Pulmonary artery endothelial cell (primary cell): ENCODE measurements at regions not wholly inside any gene's neighbourhood (a gene's known extent, or its start where the extent isn't known, plus 50 kb on each side); places are given as distances from the start of the nearest gene placed in this dataset.

ENCODE experiments used
- DNase-seq: peaks from one replicate; pipeline ENCODE4 v3.0.0-alpha.2; 2011; ENCODE audit warnings: low read depth, low spot score

- DNase-seq, result no peak
These were observed 140.0 kb upstream of the SOX5 start for GRCh38 chr12:24089510-24089890.

DNA sequence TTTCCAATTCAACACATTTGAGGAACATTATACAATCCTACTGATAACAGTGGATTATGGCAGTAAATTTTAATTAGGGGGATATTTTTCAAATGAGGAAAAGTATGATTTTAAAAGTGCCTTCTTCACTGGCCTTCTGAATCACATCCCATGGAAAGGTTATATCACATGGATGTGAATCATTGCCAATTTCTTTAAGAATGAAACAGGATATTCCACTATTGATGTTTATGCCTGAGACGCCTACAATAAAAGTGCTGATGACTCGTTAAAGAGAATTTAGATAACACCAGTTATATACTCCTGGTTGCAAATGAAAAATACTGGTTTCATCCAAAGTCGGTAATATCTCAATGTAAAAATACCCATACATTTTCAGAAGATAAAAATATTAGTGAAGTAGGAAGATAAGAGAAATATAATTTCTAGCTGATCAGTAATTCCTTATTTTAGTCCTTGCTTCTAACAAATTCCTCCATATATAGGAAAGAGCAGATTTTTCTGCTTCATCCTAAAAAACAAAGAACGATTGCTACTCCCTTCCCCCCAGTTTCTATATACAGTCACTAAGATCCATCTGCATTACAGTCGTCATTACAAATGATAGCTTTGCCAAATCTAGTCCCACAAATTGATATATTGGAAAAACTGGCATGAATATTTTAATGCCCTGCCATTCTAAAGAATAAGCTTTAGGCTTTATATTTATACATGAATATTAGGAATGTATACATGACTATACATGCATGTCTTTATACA lies 139.5 kb upstream of the SOX5 start:
- DNase-seq, result no peak

DNA sequence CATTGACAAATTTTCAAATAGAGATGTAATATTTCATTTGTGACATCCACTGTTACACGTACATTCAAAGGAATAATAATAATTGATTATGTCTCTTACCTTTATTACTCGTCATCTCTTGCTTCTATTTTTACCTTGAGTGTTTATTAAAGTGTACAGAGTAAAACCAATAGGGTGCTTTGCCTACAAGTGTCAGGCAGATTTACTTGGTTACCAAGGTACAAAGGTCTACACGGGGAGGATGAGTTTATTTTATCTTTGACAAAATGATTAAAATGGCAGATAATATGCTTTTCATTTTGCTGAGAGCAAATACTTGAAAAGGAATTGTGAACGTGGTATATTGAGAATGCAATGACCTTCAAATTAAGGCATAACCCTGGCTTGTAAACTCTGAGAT lies 137.8 kb upstream of the SOX5 start:
- no peak for DNase-seq

GRCh38 chr12:24084800-24085199 lies 135.3 kb upstream of the SOX5 start:
- DNase-seq, result no peak

DNA sequence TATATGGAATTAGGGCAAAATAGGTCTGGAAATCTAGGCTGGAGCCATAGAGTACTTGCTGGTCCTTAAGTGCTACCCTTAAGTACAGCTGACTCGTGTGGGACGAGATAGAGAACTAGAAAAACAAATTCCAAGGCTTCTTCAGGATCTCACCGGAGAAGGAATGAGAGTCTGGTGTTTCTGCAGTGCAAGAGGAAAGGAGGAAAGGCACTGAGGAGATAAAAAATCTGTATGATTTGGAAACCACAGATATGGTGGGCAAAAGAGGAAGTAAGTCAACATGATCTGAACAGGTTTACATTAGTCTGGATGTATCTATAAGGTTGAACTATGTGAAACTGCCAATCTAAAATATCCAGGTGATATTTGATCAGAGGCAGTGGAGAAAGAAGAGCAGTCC lies 134.4 kb upstream of the SOX5 start:
- DNase-seq, result no peak

GRCh38 chr12:24081606-24082005 lies 132.1 kb upstream of the SOX5 start:
- DNase-seq, result no peak

GRCh38 chr12:24081092-24081529 lies 131.6 kb upstream of the SOX5 start:
- DNase-seq, result no peak

DNA sequence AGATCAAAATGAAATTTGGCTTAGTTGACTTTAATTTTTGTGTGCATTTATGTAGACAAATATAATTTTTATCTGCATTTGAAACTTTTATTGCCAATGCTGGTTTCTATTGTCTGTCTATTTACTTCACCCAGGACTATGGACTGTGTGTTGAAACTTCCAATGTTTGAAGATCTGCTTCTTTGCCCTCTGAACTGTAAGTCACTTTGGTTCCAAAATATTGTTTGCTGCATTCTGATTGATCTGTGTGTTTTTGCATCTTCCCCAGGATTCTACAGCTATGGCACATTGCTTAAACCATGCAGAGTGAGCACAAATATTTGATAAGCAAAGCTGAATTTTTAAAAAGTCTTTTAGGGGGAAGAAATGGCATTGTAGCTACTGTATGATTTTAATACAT lies 131.0 kb upstream of the SOX5 start:
- no peak for DNase-seq

DNA sequence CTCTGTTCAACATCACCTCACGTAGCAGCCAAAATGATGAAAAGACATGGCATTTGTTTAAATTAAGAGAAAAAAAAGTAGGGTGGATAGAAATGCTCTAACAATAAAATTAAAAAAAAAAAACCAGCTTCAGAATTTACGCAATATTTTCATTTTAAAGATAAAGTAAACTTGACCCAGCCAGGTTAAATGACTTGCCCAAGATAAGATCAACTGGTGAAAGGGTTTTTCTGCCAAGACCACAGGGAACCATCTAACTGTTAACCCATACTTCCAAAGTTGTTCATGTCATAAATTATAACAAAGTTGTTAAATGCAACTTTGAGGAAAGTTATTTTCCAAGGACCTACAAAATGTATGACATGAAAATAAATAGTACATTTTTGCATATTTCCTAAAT lies 129.6 kb upstream of the SOX5 start:
- no peak for DNase-seq

DNA sequence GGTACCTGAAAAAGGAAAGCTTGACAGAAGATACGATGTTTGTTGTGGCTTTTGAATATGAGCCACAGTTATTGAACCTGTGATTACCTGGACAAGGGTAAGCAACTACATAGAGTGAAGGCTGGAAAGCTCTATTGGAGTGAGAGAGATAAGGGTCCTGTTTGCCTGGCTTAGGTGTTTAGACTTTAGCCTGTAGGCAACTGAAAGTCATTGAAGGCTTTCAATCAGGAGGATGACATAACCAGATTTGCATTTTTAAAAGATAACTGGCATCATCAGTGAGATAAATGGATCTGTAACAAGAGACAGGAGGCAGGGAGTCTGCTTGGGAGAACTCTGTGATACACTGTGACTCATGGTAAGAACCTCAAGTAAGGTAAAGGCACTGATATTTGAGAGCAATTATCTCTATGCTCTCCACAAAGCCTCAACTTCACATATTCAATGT lies 128.9 kb upstream of the SOX5 start:
- DNase-seq, result no peak

DNA sequence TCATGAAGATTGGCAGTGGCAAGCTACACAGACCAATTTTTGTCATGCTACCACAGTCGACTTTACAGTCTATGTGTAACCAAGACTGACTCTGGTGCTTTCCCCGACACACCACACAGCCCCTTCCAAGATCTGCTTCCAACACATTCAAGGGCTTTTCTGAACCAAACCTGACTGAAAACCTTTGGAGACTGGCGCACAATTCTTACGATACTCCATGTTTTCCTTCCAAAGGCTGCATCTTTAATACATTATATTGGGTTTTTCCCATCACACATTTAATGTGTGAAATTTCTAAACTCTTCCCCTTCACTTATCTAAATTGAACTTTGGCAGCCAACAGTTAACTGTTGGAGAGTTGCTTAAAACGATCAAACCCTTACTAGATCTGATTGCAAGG lies 127.7 kb upstream of the SOX5 start:
- DNase-seq, result no peak

GRCh38 chr12:24075650-24076049 lies 126.2 kb upstream of the SOX5 start:
- no peak for DNase-seq

GRCh38 chr12:24073170-24073810 lies 123.8 kb upstream of the SOX5 start:
- no peak for DNase-seq

GRCh38 chr12:24072302-24072701 lies 122.8 kb upstream of the SOX5 start:
- DNase-seq, result no peak

DNA sequence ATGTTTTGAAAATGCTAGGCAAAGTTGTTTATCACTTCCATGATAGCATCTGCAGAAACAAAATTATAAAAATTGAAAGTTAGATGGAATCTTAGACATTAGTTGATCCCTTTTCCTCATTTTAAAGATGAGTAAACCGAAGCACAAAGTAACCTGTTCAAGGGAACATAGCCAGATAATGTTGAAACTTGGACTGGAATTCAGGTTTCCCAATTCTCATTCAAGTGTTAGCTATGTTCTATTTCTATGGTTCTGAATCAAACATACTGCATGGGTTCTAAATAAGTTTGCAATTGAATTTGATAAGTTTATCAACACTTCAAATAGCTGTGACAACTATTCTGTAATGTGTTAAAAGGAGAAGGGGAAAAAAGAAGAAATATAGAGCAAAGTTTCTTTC lies 122.4 kb upstream of the SOX5 start:
- DNase-seq, result no peak

DNA sequence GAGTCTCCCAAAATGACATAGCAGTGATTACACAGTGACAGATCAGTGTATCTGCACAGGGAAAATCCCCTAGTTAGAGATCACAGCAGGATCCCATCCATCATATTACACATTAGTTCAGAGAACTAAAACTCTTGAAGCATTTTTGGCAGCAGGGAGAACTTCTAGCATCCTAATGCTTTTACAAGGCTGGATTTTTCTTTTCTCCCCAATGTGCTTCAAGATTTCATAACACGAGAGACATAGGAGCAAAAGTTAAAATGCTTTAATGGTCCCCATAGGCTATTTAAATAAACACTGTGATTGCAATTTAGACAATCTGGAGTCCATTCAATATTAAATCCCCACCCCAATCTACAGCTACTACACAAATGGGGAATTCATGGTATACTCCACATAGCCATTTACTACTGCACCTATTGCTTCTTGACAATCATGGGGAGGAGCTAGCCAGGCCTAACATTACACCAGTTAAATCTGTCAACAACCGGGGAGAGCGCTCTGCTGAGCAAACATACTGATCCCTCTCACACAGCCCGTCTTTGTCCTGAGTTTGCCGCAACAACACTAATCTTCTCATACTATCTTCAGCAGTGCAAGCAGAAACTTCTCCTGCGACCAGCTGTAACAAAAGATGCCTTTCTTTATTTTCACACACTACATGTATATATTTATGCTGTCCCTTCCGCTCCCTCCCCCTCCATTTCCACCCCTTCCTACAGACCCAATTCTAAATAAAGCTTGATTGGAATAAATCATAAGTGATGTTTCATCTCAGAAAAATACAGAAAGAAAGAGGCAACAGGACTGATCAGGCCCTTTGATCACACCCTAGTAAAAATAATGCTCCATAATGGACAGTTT lies 120.3 kb upstream of the SOX5 start:
- DNase-seq, result no peak

- DNase-seq, result no peak
These were observed 117.4 kb upstream of the SOX5 start for GRCh38 chr12:24066865-24067264.

- no peak for DNase-seq
These were observed 116.6 kb upstream of the SOX5 start for GRCh38 chr12:24066097-24066496.

DNA sequence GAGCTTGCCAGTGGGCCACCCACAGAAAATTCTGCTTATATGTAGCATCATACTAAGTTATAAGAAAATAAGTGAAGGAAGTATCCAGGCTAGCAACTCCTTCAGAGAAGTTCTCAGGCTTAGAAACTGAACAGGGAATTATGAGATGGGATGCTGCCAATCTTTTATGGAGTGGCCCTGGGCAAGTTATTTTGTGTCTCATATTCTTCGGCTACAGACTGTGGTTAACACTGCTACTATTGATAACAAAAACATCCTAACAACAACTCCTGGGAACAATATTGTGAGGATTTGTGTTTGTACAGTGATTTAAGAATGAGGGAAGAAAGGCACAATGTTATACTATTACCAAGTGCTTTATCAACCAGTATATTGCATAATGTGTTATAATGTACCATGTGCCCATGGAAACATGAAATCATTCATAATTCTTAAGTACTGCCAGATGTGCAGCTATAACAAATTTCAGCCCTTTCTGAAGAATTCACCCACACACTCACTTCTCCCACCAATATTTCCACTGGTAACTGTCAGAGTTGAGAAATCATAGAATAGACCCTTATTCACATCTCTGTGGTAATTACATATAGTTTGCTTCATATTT lies 113.3 kb upstream of the SOX5 start:
- DNase-seq, result no peak

DNA sequence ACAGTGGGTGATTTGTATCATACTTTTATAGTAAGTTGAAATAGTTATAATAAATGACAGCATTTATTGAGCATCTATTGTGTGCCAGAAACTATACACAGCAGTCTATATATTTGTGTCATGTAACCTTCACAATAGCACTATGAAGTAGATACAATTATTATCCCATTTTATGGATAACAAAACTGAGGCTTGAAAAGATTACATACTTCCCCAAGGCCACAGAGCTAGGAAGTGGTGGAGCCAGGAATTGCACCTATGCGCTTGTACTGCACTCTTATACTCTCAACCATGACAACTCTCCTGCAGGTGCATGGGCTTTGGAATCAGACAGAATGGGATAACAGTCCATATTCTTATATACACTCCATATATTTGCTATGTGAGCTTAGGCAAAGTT lies 110.6 kb upstream of the SOX5 start:
- no peak for DNase-seq

GRCh38 chr12:24057920-24058476 lies 108.5 kb upstream of the SOX5 start:
- no peak for DNase-seq

- no peak for DNase-seq
These were observed 106.3 kb upstream of the SOX5 start for GRCh38 chr12:24055747-24056146.
